CD4-positive, alpha-beta T cell treated with Interferon alpha-2 for 1 hour (primary cell): ENCODE measurements at regions not wholly inside any gene's neighbourhood (a gene's known extent, or its start where the extent isn't known, plus 50 kb on each side); places are given as distances from the start of the nearest gene placed in this dataset.

Source experiments
- DNase-seq, 2 donors: peaks; one replicate each; pipeline ENCODE4 v3.0.0-alpha.2; 2020 to 2022

GRCh38 chrX:78476701-78477100 is 149.3 kb upstream of the CYSLTR1 start:
- no peak for DNase-seq

DNA sequence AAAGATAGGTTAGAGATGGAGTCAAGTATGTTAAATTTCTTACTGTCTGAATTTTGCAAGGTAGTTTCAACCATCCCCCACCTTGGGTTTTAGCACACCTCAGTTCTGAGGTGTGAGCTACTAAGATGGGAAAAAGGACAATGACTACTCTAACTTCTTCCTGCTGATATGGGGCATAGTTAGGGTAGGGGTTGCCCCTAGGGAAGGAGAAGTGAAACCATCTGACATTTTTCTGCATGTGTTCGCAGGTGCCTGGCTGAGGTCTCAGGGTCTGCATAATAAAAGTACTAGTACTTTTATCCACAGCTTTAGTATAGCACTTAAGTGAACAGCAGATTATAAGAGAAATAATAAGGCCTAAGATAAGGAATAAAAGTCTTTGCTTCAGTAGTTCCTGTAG is 129.5 kb upstream of the CYSLTR1 start:
- no peak for DNase-seq

GRCh38 chrX:78455901-78456300 is 128.5 kb upstream of the CYSLTR1 start:
- no peak for DNase-seq

GRCh38 chrX:78452356-78452755 is 124.9 kb upstream of the CYSLTR1 start:
- no peak for DNase-seq

GRCh38 chrX:78437621-78438020 is 110.2 kb upstream of the CYSLTR1 start:
- DNase-seq, result no peak

- no peak for DNase-seq
These were observed 101.8 kb upstream of the CYSLTR1 start for GRCh38 chrX:78429172-78429571.

- no peak for DNase-seq
These were observed 61.3 kb upstream of the CYSLTR1 start for GRCh38 chrX:78388663-78389062.

DNA sequence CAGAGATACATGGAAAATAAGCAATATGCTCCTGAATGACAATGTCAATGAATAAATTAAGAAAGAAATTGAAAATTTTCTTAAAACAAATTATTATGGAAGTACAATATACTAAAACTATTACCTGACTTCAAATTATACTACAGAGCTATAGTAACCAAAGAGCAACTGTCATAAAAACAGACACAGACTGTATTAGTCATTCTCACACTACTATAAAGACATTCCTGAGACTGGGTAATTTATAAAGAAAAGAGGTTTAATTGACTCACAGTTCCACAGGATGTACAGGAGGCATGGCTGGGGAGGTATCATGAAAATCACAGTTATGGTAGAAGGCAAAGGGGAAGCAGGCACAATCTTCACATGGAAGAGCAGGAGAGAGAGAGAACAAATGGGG is 60.0 kb upstream of the CYSLTR1 start:
- no peak for DNase-seq

DNA sequence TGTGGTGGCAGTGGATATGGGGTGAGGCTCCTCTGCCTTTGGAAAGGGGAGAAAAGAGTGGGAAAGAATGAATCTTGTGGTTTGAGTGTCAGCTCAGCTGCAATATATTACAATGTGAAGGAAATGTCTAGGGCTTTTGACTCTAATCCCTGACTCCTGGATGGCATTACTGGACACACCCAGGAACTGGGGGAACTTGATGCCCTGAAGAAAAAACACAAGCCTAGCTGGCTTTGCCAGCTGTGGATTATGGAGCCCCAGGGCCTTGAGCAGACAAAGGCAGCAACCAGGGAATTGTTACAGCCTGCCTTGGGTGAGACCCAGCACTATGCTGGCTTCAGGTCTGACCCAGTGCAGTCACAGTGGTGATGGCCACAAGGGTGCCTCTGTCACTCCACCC is 57.1 kb upstream of the CYSLTR1 start:
- no peak for DNase-seq

DNA sequence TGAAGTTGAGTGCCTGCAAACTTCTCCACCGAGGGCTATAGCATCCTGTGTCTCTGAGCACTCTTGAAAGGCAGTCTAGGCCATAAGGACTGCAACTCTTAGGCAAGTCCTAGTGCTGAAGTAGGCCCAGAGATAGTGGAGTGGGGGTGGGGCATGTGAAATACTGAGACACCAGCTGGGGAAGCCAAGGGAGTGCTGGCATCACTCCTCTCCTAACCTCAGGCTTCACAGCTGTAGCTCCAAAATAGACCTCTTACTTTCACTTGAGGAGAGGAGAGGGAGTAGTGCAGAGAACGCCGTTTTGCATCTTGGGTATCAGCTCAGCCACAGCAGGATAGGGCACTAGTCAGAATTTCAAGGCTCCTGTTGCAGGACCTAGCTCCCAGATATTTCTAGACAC is 56.2 kb upstream of the CYSLTR1 start:
- no peak for DNase-seq

DNA sequence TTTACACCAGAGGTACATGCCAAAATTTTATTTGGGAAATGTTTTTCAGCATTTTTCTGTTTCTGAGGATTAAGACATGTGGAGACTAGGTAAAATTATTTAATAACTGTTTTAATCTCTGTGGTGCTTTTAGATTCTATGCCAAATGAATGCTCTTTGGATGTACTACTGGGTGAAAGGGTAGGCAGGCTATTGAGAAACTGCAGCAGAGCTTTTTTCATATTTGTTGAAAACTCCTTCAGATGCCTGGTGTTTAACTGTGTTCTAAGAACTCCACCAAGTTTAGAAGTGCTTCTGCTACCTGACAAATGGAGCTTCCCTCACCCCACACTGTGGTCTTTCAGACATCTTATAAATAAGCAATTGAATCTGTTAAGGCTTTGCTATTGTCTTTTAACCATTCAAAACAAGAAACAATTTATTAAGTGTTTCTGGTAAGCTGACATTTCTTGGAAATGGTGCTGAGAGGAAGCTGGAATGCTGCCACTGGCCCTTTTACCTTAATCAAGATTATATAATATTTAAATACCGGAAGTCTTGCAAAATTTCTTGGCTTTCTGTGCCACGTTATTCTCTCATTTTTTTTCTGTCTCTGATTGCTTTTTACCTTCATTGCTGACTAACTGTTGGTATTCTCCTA is 51.2 kb upstream of the CYSLTR1 start:
- no peak for DNase-seq
